Right ventricle myocardium inferior (tissue), 1 donor: ENCODE measurements at regions not wholly inside any gene's neighbourhood (a gene's known extent, or its start where the extent isn't known, plus 50 kb on each side); places are given as distances from the start of the nearest gene placed in this dataset.
"Not testable (repeated sequence)": the region's sequence is repeated elsewhere in the genome, so short reads cannot be mapped to it uniquely, and the experiment has no call there.

Experiments used
- ATAC-seq: fragments of 200-7000 bp; cut with Tn5 transposase; one replicate; pipeline ENCODE4 v1.9.1; 2020; ENCODE audit warnings: mild to moderate bottlenecking, moderate library complexity
- DNase-seq: peaks from one replicate; pipeline ENCODE4 v3.0.0; 2021; ENCODE audit errors: missing footprints
- intact Hi-C: fragments of 100-400 bp; cut with DNase I; formaldehyde crosslinking; loops from one replicate; pipeline ENCODE4 v1.11.0; 2022
- donor health status: DM: no; HTN: yes; CAD: no; lungs with severe emphysema.

GRCh38 chrY:17827155-17827554 is 52.9 kb downstream of the CDY2B start:
- DNase-seq, intact Hi-C loops, ATAC-seq: not testable (repeated sequence)

- intact Hi-C loops, DNase-seq, ATAC-seq: not testable (repeated sequence)
Observed at GRCh38 chrY:17819700-17820099, 60.3 kb downstream of the CDY2B start.

- ATAC-seq, DNase-seq, intact Hi-C loops: not testable (repeated sequence)
Observed at GRCh38 chrY:17819025-17819646, 60.9 kb downstream of the CDY2B start.

- intact Hi-C loops, ATAC-seq, DNase-seq: not testable (repeated sequence)
Observed at GRCh38 chrY:17817076-17818068, 62.6 kb downstream of the CDY2B start.

- intact Hi-C loops, DNase-seq, ATAC-seq: not testable (repeated sequence)
Observed at GRCh38 chrY:17812664-17813063, 67.4 kb downstream of the CDY2B start.

- DNase-seq, ATAC-seq, intact Hi-C loops: not testable (repeated sequence)
Observed at GRCh38 chrY:17799915-17800314, 80.1 kb downstream of the CDY2B start.

- ATAC-seq, intact Hi-C loops, DNase-seq: not testable (repeated sequence)
Observed at GRCh38 chrY:17787214-17787613, 92.8 kb downstream of the CDY2B start.

- ATAC-seq, intact Hi-C loops, DNase-seq: not testable (repeated sequence)
Observed at GRCh38 chrY:17766000-17766699, 113.9 kb downstream of the CDY2B start.

GRCh38 chrY:17759213-17759612 is 120.8 kb downstream of the CDY2B start:
- intact Hi-C loops, DNase-seq, ATAC-seq: not testable (repeated sequence)

GRCh38 chrY:17752887-17753497 is 127.0 kb downstream of the CDY2B start:
- ATAC-seq, DNase-seq, intact Hi-C loops: not testable (repeated sequence)

- DNase-seq, ATAC-seq, intact Hi-C loops: not testable (repeated sequence)
Observed at GRCh38 chrY:17739852-17740251, 140.2 kb downstream of the CDY2B start.

GRCh38 chrY:17729474-17729873 is 150.5 kb downstream of the CDY2B start:
- intact Hi-C loops, DNase-seq: not testable (repeated sequence)
- ATAC-seq = peak; percentile 31

GRCh38 chrY:17716329-17717043 is 163.5 kb downstream of the CDY2B start:
- DNase-seq, intact Hi-C loops: not testable (repeated sequence)
- peak; percentile 79 for ATAC-seq

GRCh38 chrY:17668037-17668436 is 212.0 kb downstream of the CDY2B start:
- ATAC-seq, DNase-seq, intact Hi-C loops: not testable (repeated sequence)

GRCh38 chrY:17643052-17643451 is 237.0 kb downstream of the CDY2B start:
- DNase-seq, ATAC-seq, intact Hi-C loops: not testable (repeated sequence)

GRCh38 chrY:17634484-17634883 is 245.5 kb downstream of the CDY2B start:
- DNase-seq, ATAC-seq, intact Hi-C loops: not testable (repeated sequence)

- intact Hi-C loops, ATAC-seq, DNase-seq: not testable (repeated sequence)
Observed at GRCh38 chrY:17611256-17611655, 268.8 kb downstream of the CDY2B start.

GRCh38 chrY:17610649-17611048 is 269.4 kb downstream of the CDY2B start:
- ATAC-seq, intact Hi-C loops, DNase-seq: not testable (repeated sequence)
